ENCODE measurements at regions not wholly inside any gene's neighbourhood (a gene's known extent, or its start where the extent isn't known, plus 50 kb on each side); places are given as distances from the start of the nearest gene placed in this dataset.
"Not testable (repeated sequence)": the region's sequence is repeated elsewhere in the genome, so short reads cannot be mapped to it uniquely, and the experiment has no call there.

DNA sequence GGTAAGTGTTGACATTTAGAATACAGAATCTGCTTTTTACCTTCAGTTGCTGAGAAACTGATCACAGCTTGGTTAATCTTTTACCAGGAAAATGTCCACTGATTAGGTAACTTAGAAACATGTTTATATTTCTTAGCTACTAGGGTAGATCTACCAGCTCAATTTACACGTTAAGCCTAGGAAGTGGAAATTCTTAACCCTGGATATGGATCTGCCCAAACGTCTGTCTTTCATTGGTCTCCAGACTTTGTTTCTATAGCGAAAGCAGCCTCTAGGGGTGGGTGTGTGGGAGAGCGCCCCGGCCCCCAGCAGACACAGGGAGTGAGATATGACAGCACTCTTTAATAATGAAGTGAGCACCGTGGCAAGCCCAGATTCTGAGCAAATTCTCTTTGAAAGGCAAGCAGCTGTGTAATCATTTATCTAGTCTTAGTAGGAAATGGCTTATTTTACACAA is 141.6 kb upstream of the ZNF608 start:
- DNase-seq (ENCODE audit: extremely low spot score), result no peak

DNA sequence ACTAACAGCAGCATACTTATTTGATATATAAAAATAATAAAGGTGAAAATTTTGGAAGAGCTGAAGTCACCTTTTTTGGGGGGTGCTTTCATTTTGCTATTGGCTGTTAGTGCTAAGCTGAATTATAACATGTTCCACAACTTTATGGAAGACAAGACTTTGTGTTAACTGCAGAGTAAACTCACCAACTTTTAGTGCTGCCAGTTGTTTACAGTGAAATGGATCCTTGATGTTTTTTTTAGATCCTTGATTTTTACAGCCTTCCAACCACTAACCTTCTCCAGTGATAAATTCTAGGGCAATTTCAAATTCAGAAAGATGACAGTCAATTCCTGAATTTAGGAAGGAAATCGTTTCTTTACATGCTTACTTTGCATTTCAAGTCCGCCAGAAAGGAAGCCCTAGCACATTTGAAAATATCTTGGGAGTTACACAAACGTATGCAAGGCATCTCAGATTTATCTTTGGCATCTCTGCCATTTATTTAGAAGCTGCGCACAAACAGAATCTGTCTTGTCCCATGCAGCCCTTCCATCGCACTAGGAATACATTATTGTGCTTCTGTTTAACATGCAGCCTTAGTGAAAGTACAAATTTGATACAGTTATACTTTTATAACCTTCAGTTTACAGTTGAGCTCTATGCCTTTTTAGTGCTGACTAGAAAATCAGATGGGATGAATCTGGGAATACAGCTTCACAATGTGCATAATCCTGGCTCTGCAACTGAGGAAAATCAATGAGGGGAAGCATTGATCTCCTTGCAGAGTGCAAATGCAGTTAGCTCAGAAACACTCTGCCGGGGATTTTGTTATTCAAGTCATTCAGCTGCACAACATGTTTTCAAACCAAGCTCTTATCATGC is 142.4 kb upstream of the ZNF608 start:
- Histone ChIP-seq H3K4me1 (ENCODE audit: insufficient read depth) (peaks cover 2% of the 10 kb centered on the region), H3K4me3 (ENCODE audit: low read depth, low read length) (no peak overlapping the region), H3K36me3 (ENCODE audit: insufficient read depth) (no peaks in the 10 kb centered on the region), H3K27ac (ENCODE audit: low read depth) (no peak overlapping the region)
- WGBS, result 49% methylated on average over 6 of the region's 6 CpGs
- DNase-seq (ENCODE audit: extremely low spot score), result no peak

More for the DNA sequence above, 141.6 kb upstream of the ZNF608 start:
- H3K4me1 ChIP-seq (ENCODE audit: insufficient read depth), result peaks cover 2% of the 10 kb centered on the region
- H3K4me3 ChIP-seq (ENCODE audit: low read depth, low read length), result no peak overlapping the region
- WGBS, result 59% methylated on average over 6 of the region's 6 CpGs
- no peak overlapping the region for H3K27ac ChIP-seq (ENCODE audit: low read depth)
- H3K36me3 ChIP-seq (ENCODE audit: insufficient read depth), result no peaks in the 10 kb centered on the region

DNA sequence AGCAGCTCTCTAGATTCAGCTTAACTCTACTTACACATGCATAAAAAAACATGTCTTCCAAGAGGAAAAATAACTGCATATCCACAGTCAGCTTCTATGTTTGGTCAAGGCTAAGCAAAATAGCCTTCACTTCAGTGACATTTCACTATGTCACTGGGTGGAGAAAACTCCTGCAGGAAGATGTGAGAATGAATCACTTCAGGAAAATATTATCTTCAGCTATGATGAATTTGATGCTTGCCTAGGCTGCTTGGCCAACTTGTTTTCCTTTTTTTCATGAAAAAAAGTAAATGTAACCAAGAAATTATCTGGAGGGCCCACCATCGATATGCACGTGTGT is 143.0 kb upstream of the ZNF608 start:
- WGBS, result 66% methylated on average over 2 of the region's 2 CpGs
- DNase-seq (ENCODE audit: extremely low spot score), result no peak
- Histone ChIP-seq H3K4me1 (ENCODE audit: insufficient read depth) (peaks cover 2% of the 10 kb centered on the region), H3K4me3 (ENCODE audit: low read depth, low read length) (no peak overlapping the region), H3K27ac (ENCODE audit: low read depth) (no peak overlapping the region), H3K36me3 (ENCODE audit: insufficient read depth) (no peaks in the 10 kb centered on the region)

DNA sequence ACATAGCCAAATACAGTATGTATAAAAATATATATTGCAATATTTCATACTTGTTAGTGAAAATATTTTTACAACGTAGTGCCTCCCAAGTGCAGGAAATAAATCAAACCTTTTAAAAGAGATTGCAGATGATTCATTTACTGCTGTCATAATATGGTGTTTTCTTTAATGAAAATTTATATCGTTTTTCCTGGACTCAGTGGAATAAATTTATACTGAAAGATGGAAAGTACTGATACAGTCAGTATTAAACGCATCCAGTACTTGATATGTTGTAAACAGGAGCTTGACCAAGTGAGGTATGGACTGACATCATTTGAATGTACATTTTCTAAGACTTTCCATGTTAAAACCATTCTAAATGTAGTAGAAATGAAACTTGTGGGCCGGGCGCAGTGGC is 143.4 kb upstream of the ZNF608 start:
- no peak overlapping the region for H3K4me3 ChIP-seq (ENCODE audit: low read depth, low read length)
- no peak overlapping the region for H3K27ac ChIP-seq (ENCODE audit: low read depth)
- H3K4me1 ChIP-seq (ENCODE audit: insufficient read depth), result peaks cover 2% of the 10 kb centered on the region
- no peak for DNase-seq (ENCODE audit: extremely low spot score)
- WGBS, result 60% methylated on average over 5 of the region's 5 CpGs
- no peaks in the 10 kb centered on the region for H3K36me3 ChIP-seq (ENCODE audit: insufficient read depth)

DNA sequence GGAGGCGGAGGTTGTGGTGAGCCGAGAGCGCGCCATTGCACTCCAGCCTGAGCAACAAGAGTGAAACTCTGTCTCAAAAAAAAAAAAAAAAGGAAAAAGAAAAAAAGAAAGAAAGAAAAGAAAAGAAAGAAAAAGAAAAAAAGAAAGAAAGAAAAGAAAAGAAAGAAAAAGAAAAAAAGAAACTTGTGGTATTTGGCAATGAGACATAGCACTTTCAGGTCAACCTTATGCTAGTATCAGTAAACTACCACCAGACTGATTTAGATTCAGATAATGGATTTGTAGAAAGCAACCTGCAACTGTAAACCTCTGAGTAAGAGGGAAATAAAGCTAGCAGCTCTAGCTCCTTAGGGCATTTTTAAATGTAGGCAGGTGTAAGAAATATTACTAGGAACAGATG is 144.0 kb upstream of the ZNF608 start:
- H3K4me3 ChIP-seq (ENCODE audit: low read depth, low read length); DNase-seq (ENCODE audit: extremely low spot score); H3K4me1 ChIP-seq (ENCODE audit: insufficient read depth); H3K36me3 ChIP-seq (ENCODE audit: insufficient read depth); H3K27ac ChIP-seq (ENCODE audit: low read depth): not testable (repeated sequence)
- WGBS, result 84% methylated on average over 4 of the region's 4 CpGs

DNA sequence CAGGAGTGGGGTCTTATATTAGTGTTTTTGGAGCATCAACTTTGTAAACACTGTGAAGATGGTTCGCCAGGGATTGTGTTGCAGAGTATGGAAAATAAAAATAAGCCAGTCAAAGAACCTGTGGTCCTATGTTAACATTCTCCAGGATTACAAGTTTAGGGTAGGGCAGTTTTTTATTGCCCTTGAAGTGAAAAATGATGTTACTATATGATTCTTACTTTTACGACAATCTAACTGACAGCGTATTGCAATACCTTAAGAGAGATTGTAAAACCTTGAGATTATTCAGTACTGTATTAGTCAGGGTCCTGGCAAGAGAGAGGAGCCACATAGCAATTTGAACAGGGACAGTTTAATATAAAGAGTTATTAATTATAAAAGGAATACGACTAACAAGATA is 144.7 kb upstream of the ZNF608 start:
- no peak for DNase-seq (ENCODE audit: extremely low spot score)
- H3K36me3 ChIP-seq (ENCODE audit: insufficient read depth), result no peaks in the 10 kb centered on the region
- H3K27ac ChIP-seq (ENCODE audit: low read depth), result no peak overlapping the region
- peaks cover 2% of the 10 kb centered on the region for H3K4me1 ChIP-seq (ENCODE audit: insufficient read depth)
- 96% methylated on average over 4 of the region's 4 CpGs for WGBS
- no peak overlapping the region for H3K4me3 ChIP-seq (ENCODE audit: low read depth, low read length)

DNA sequence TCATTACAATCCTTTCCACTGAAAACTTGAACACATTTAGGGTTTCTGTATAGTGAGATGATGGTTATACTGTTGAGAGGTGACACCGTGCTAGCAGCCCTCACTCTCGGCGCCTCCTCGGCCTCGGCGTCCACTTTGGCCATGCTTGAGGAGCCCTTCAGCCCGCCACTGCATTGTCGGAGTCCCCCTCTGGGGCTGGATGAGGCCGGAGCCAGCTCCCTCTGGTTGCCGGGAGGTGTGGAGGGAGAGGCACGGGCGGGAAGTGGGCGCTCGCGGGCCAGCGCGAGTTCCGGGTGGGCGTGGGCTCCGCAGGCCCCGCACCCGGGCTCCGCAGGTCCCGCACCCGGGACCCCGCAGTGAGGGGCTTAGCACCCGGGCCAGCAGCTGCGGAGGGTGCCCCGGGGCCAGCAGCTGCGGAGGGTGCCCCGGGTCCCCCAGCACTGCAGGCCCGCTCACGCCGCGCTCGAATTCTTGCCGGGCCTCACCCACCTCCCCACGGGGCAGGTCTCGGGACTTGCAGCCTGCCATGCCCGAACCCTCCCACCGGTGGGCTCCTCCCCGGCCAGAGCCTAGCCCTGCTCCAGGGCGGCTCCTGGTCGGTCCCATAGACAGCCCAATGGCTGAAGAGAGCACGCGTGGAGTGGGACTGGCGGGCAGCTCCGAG is 145.9 kb upstream of the ZNF608 start:
- H3K4me1 ChIP-seq (ENCODE audit: insufficient read depth), result peaks cover 2% of the 10 kb centered on the region
- no peaks in the 10 kb centered on the region for H3K36me3 ChIP-seq (ENCODE audit: insufficient read depth)
- no peak overlapping the region for H3K27ac ChIP-seq (ENCODE audit: low read depth)
- DNase-seq (ENCODE audit: extremely low spot score), result no peak
- no peak overlapping the region for H3K4me3 ChIP-seq (ENCODE audit: low read depth, low read length)
- WGBS, result 97% methylated on average over 48 of the region's 48 CpGs

DNA sequence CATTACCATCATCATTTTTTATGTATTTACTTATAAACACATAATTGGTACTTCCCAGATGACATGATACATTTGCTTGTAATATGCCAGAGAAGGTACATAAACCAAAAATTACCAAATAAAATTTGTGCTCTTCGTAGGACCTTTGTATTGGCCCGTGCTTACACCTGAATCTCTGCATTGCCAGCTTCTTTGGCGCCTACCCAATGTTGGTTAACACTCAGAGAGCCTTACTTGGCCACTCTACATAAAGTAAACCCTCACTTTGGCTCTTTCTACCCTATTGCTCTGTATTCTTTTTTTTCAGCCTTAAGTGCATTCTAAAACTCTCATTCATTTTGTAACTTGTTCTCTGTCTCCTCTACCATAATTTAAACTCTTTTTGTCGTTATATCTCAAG is 148.1 kb upstream of the ZNF608 start:
- WGBS, result 94% methylated on average over 4 of the region's 4 CpGs

DNA sequence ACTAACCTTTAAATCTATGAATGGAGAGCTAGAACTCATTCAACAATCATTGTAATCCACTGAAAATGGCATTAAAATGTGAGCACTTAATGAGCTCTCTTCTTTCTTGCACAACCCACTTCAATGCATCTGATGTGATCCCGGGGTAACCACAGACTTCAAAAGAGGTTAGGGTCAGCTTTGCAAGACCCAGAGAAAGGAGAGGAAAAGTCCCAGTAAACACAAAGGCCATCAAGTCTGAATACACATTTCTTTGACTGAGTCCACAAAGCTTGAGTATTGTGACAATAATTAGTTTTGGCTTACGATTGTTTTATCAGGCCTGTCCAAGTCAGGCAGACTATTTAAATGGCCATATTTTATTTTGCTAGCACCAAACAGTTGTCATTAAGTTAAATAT is 148.8 kb upstream of the ZNF608 start:
- H3K36me3 ChIP-seq (ENCODE audit: insufficient read depth), result no peaks in the 10 kb centered on the region
- H3K4me3 ChIP-seq (ENCODE audit: low read depth, low read length), result no peak overlapping the region
- no peak for DNase-seq (ENCODE audit: extremely low spot score)
- WGBS, result 81% methylated on average over 2 of the region's 2 CpGs
- no peaks in the 10 kb centered on the region for H3K4me1 ChIP-seq (ENCODE audit: insufficient read depth)
- H3K27ac ChIP-seq (ENCODE audit: low read depth), result no peak overlapping the region

More for the DNA sequence above, 148.1 kb upstream of the ZNF608 start:
- Histone ChIP-seq H3K4me3 (ENCODE audit: low read depth, low read length) (no peak overlapping the region), H3K27ac (ENCODE audit: low read depth) (no peak overlapping the region), H3K36me3 (ENCODE audit: insufficient read depth) (no peaks in the 10 kb centered on the region), H3K4me1 (ENCODE audit: insufficient read depth) (no peaks in the 10 kb centered on the region)
- DNase-seq (ENCODE audit: extremely low spot score), result no peak

DNA sequence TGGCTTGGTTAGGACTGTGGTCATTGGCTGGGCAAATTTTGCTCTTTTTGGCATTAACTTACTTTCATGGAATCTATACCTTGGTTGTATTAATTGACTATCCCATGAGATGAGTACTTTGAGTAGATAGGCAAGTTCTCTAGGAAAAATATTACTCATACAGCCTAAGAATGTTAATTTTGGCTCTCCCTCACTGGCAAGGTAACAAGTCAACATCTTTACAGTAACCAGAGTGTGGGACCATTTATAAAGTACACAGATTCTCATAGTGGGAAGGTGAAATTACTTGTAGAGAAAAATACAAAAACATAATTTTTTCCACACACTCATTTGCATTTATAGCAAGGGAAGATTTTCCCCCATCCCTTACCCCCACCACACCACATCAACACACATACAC is 154.6 kb upstream of the ZNF608 start:
- H3K4me3 ChIP-seq (ENCODE audit: low read depth, low read length), result no peak overlapping the region
- H3K27ac ChIP-seq (ENCODE audit: low read depth), result no peak overlapping the region
- H3K4me1 ChIP-seq (ENCODE audit: insufficient read depth), result peaks cover 1% of the 10 kb centered on the region
- DNase-seq (ENCODE audit: extremely low spot score), result no peak
- no peaks in the 10 kb centered on the region for H3K36me3 ChIP-seq (ENCODE audit: insufficient read depth)

DNA sequence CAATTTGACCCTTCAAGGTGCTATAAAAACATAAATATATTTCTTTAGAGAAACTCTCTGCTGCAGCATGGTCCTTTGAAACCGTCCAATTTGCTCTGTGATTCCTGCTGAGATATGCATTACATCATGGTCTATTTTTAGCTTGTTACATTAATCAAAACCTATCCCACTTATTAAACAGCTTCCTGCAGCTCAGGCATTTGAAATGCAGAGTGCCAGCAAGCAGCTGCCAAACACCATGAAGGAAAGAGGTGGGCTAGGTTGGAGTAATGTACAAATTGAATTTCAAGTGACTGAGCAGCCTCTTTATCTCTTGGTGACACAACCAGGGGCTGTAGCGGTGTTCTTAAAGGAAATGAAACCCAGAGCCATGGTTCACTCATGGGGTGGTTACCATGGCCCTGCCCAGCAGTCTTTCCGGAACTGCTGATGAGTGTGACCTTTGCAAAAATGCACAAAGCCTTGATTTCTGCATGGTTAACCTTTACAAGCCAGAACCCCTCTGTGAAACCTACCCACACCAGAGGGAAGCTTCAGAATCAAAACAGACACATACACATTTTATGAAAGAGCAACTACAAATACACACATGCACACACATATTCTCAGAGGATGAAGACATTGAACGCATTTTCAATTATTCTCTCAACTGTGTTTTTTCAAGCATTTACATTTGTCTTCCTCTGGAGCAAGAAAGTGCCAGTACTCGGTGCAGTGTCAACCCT is 155.8 kb upstream of the ZNF608 start:
- no peak for DNase-seq (ENCODE audit: extremely low spot score)
- 43% methylated on average over 5 of the region's 5 CpGs for WGBS

DNA sequence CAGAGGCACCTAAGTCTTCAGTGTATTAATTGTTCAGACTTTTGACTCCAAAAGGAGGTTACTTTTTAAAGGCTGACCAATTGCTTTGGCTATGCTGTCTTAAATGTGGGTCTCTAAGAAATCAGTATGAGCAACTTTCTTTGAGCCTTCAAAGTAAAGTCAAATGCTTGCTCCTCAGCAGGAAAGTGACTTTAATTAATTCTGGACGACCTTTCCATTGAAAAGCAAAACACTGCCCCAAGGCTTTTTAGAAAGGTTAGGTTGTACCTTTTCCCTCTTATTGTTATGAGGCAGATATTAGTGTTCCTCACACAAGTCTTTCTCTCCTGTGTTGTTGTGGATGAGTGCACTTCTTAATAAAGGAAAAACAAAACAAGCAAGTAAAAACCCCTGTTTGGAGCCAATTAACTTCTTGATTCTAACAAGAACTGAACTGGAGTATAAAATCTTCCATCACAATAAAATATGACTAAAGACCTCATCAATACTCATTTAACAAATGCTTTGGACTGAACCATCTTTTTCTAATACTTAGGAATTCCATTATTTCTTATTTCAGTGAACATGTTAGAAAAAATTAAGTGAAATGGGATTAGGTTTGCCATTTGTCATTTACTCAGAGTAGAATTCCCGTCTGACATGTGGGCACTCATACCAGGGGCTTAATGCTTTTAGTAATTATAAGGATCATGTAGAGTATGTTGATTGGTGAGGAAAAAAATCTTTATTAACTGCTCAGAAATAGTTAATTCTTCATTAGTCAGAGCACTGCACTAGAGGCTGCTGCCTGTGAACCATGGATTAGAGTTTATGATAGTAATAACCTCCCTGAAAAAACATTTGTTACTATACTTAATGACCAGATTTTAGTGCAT is 159.1 kb upstream of the ZNF608 start:
- Histone ChIP-seq H3K4me3 (ENCODE audit: low read depth, low read length) (no peak overlapping the region), H3K27ac (ENCODE audit: low read depth) (no peak overlapping the region), H3K4me1 (ENCODE audit: insufficient read depth) (peaks cover 1% of the 10 kb centered on the region), H3K36me3 (ENCODE audit: insufficient read depth) (no peaks in the 10 kb centered on the region)
- no peak for DNase-seq (ENCODE audit: extremely low spot score)
- WGBS, result 92% methylated on average over 2 of the region's 2 CpGs

More for the DNA sequence above, 155.8 kb upstream of the ZNF608 start:
- no peak overlapping the region for H3K4me3 ChIP-seq (ENCODE audit: low read depth, low read length)
- H3K4me1 ChIP-seq (ENCODE audit: insufficient read depth), result peaks cover 1% of the 10 kb centered on the region
- no peak overlapping the region for H3K27ac ChIP-seq (ENCODE audit: low read depth)
- no peaks in the 10 kb centered on the region for H3K36me3 ChIP-seq (ENCODE audit: insufficient read depth)

Measured in urinary bladder (tissue), 3 donors.